ENCODE measurements at regions not wholly inside any gene's neighbourhood (a gene's known extent, or its start where the extent isn't known, plus 50 kb on each side); places are given as distances from the start of the nearest gene placed in this dataset.
"Not testable (repeated sequence)": the region's sequence is repeated elsewhere in the genome, so short reads cannot be mapped to it uniquely, and the experiment has no call there.

DNA sequence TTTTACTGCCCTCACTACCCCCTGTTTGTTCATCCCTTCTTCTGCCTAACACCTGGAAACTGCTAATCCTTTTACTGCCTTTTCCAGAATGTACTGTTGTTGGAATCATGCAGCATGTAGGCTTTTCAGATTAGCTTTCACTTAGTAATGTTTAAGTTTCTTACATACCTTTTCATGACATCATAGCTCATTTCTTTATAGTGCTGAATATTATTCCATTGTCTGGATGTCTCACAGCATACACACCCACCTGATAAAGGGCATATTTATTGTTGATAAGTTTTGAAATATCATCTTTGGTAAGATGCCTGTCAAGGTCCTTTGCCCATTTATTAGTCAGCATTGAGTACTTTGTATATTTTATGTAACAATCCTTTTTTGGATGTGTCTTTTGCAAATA, 588.2 kb upstream of the NRSN1 start:
- H3K9me2 ChIP-seq (ENCODE audit: insufficient read depth, low read length), result no peaks in the 10 kb centered on the region
- H3F3A ChIP-seq (ENCODE audit: insufficient read depth, low read length, poor library complexity, severe bottlenecking), result peaks cover 7% of the 10 kb centered on the region
- no peaks in the 10 kb centered on the region for H3K9me3 ChIP-seq (ENCODE audit: low read length)
- no peak overlapping the region for H3K27ac ChIP-seq (ENCODE audit: low read length)
- no peak overlapping the region for H2AFZ ChIP-seq (ENCODE audit: low read depth, low read length)
- H3K79me2 ChIP-seq (replicated peaks; ENCODE audit: insufficient read depth, low read length), result no peaks in the 10 kb centered on the region
- no peaks in the 10 kb centered on the region for H3K27me3 ChIP-seq (ENCODE audit: insufficient read depth, low read depth, low read length)
- H3K4me3 ChIP-seq (ENCODE audit: low read length), result no peak overlapping the region
- no peak overlapping the region for H3K4me2 ChIP-seq (ENCODE audit: low read length)
- H4K20me1 ChIP-seq (ENCODE audit: insufficient read depth), result no peaks in the 10 kb centered on the region
- H3K36me3 ChIP-seq (ENCODE audit: insufficient read depth, low read length), result no peaks in the 10 kb centered on the region
- no peak overlapping the region for H3K9ac ChIP-seq (ENCODE audit: low read length)
- TF ChIP-seq POLR2AphosphoS5 (IDR thresholded peaks at IDR 0.05) (no peak), TAF1 (IDR thresholded peaks at IDR 0.05; ENCODE audit: low read depth) (no peak), RAD21 (conservative IDR thresholded peaks at IDR 0.05) (no peak)
- TF ChIP-seq, protein P1, sequence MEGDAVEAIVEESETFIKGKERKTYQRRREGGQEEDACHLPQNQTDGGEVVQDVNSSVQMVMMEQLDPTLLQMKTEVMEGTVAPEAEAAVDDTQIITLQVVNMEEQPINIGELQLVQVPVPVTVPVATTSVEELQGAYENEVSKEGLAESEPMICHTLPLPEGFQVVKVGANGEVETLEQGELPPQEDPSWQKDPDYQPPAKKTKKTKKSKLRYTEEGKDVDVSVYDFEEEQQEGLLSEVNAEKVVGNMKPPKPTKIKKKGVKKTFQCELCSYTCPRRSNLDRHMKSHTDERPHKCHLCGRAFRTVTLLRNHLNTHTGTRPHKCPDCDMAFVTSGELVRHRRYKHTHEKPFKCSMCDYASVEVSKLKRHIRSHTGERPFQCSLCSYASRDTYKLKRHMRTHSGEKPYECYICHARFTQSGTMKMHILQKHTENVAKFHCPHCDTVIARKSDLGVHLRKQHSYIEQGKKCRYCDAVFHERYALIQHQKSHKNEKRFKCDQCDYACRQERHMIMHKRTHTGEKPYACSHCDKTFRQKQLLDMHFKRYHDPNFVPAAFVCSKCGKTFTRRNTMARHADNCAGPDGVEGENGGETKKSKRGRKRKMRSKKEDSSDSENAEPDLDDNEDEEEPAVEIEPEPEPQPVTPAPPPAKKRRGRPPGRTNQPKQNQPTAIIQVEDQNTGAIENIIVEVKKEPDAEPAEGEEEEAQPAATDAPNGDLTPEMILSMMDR (IDR thresholded peaks at IDR 0.05; ENCODE audit: poor library complexity, severe bottlenecking), result no peak

GRCh38 chr6:23547851-23548250, 578.2 kb upstream of the NRSN1 start:
- no peak overlapping the region for H3K9ac ChIP-seq (ENCODE audit: low read length)

DNA sequence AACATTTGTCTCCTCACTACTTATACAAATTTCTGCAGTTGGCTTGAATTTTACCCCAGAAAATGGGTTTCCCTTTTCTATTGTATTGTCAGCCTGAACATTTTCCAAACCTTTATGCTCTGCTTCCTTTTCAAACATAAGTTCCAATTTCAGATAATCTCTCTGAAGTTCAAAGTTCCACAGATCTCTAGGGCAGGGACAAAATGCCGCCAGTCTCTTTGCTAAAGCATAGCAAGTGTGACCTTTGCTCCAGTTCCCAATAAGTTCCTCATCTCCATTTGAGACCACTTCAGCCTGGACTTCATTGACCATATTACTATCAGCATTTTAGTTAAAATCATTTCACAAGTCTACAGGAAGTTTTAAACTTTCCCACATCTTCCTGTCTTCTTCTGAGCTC, 571.1 kb upstream of the NRSN1 start:
- not testable (repeated sequence) for H3K9ac ChIP-seq (ENCODE audit: low read length); H3K36me3 ChIP-seq (ENCODE audit: insufficient read depth, low read length); H2AFZ ChIP-seq (ENCODE audit: low read depth, low read length); H3K4me2 ChIP-seq (ENCODE audit: low read length); H3F3A ChIP-seq (ENCODE audit: insufficient read depth, low read length, poor library complexity, severe bottlenecking); H3K27ac ChIP-seq (ENCODE audit: low read length); H3K9me2 ChIP-seq (ENCODE audit: insufficient read depth, low read length); H3K27me3 ChIP-seq (ENCODE audit: insufficient read depth, low read depth, low read length); H3K9me3 ChIP-seq (ENCODE audit: low read length); H3K4me3 ChIP-seq (ENCODE audit: low read length); H3K79me2 ChIP-seq (replicated peaks; ENCODE audit: insufficient read depth, low read length); H4K20me1 ChIP-seq (ENCODE audit: insufficient read depth)

More at GRCh38 chr6:23547851-23548250, 578.2 kb upstream of the NRSN1 start:
- TF ChIP-seq TAF1 (IDR thresholded peaks at IDR 0.05; ENCODE audit: low read depth), result no peak
- TF ChIP-seq, protein P1 (IDR thresholded peaks at IDR 0.05; ENCODE audit: poor library complexity, severe bottlenecking), result no peak
- no peak for TF ChIP-seq MXI1 (conservative IDR thresholded peaks at IDR 0.05; ENCODE audit: poor library complexity, severe bottlenecking)
- no peak for TF ChIP-seq EP300 (conservative IDR thresholded peaks at IDR 0.05; ENCODE audit: poor library complexity, severe bottlenecking)
- TF ChIP-seq RAD21 (conservative IDR thresholded peaks at IDR 0.05), result no peak
- TF ChIP-seq EZH2 (IDR thresholded peaks at IDR 0.05; ENCODE audit: borderline replicate concordance, insufficient read depth, low read length, poor library complexity, severe bottlenecking), result no peak
- no peak for TF ChIP-seq POLR2AphosphoS5 (IDR thresholded peaks at IDR 0.05)
- TF ChIP-seq REST (IDR thresholded peaks at IDR 0.05; ENCODE audit: borderline replicate concordance), result no peak
- TF ChIP-seq SMC3 (conservative IDR thresholded peaks at IDR 0.05; ENCODE audit: poor library complexity), result no peak
- no peaks in the 10 kb centered on the region for H4K20me1 ChIP-seq (ENCODE audit: insufficient read depth)
- no peak overlapping the region for H3K27ac ChIP-seq (ENCODE audit: low read length)
- H3K4me2 ChIP-seq (ENCODE audit: low read length), result no peak overlapping the region
- no peaks in the 10 kb centered on the region for H3K9me3 ChIP-seq (ENCODE audit: low read length)
- H3K9me2 ChIP-seq (ENCODE audit: insufficient read depth, low read length), result no peaks in the 10 kb centered on the region
- no peaks in the 10 kb centered on the region for H3K27me3 ChIP-seq (ENCODE audit: insufficient read depth, low read depth, low read length)
- H2AFZ ChIP-seq (ENCODE audit: low read depth, low read length), result no peak overlapping the region
- no peaks in the 10 kb centered on the region for H3F3A ChIP-seq (ENCODE audit: insufficient read depth, low read length, poor library complexity, severe bottlenecking)
- no peaks in the 10 kb centered on the region for H3K36me3 ChIP-seq (ENCODE audit: insufficient read depth, low read length)
- no peak overlapping the region for H3K4me3 ChIP-seq (ENCODE audit: low read length)
- no peaks in the 10 kb centered on the region for H3K79me2 ChIP-seq (replicated peaks; ENCODE audit: insufficient read depth, low read length)

All from neural cell (in vitro differentiated cells).